ENCODE measurements at regions not wholly inside any gene's neighbourhood (a gene's known extent, or its start where the extent isn't known, plus 50 kb on each side); places are given as distances from the start of the nearest gene placed in this dataset.

DNA sequence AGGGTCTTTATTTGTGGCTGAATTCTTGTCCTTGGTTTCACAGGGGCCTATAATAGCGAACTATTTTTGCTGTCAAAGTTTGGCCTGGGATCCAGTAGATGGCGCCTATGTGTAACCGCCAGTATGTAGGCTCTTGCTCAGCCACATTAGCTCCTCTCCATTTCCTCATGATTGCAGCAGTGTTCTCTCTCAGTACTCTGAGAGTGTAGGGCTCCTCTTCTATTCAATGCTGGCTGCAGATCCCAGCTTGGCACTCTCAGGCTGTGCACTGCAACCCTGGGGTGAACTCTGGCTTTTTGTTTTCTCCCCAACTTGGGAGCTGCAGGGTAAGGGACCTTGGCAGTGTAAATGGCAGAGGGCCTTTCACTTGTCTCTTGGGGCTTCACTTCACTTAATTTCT, 344.6 kb upstream of the CHAC2 start:
- no peak overlapping the region for H3K4me3 ChIP-seq (ENCODE audit: control insufficient read depth in 1 of 7, extremely low read depth in 1 of 7, insufficient read depth in 4 of 7, low read depth in 2 of 7, low read length in 6 of 7)
- DNase-seq = peak in 2 of 3 donors; percentile 20 to 28
- H3K36me3 ChIP-seq (ENCODE audit: control insufficient read depth in 4 of 4, insufficient read depth in 4 of 4, low read length in 3 of 4) = no peaks in the 10 kb centered on the region
- POLR2A ChIA-PET = no interaction called here
- CTCF ChIA-PET = no interaction called here
- 80% methylated on average over 1 of the region's 3 CpGs for WGBS (ENCODE audit: insufficient coverage)
- no peaks in the 10 kb centered on the region for H3K4me1 ChIP-seq (ENCODE audit: control extremely low read depth in 1 of 4, control insufficient read depth in 4 of 4, insufficient read depth in 4 of 4, low read length in 3 of 4)
- no peaks in the 10 kb centered on the region for H3K9me3 ChIP-seq (ENCODE audit: control extremely low read depth in 1 of 5, control insufficient read depth in 4 of 5, insufficient read depth in 2 of 5, low read depth in 1 of 5, low read length in 4 of 5)
- no peaks in the 10 kb centered on the region for H3K27me3 ChIP-seq (replicated peaks in 2 of 5; ENCODE audit: control insufficient read depth in 4 of 5, insufficient read depth in 5 of 5, low read length in 4 of 5)
- no peak overlapping the region for H3K27ac ChIP-seq (ENCODE audit: insufficient read depth in 1 of 2, low read depth in 1 of 2, low read length in 2 of 2, poor library complexity in 1 of 2, severe bottlenecking in 2 of 2)

DNA sequence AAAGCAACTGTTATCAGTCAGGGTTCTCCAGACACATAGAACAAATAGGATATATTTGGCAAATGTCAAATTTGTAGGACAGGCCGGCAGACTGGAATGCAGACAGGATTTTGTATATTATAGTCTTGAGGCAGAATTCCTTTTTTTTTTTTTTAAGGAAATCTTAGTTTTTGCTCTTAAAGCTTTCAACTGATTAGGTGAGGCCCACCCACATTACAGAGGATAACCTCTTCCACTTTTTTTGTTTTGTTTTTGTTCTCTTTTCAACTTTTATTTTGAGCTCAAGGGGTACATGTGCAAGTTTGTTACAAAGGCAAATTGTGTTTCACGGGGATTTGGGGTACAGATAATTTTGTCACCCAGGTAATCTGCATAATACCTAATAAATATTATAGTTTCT, 350.2 kb upstream of the CHAC2 start:
- Histone ChIP-seq H3K27ac (ENCODE audit: insufficient read depth in 1 of 2, low read depth in 1 of 2, low read length in 2 of 2, poor library complexity in 1 of 2, severe bottlenecking in 2 of 2) (no peak overlapping the region), H3K4me3 (ENCODE audit: control insufficient read depth in 1 of 7, extremely low read depth in 1 of 7, insufficient read depth in 4 of 7, low read depth in 2 of 7, low read length in 6 of 7) (no peak overlapping the region), H3K9me3 (ENCODE audit: control extremely low read depth in 1 of 5, control insufficient read depth in 4 of 5, insufficient read depth in 2 of 5, low read depth in 1 of 5, low read length in 4 of 5) (no peaks in the 10 kb centered on the region), H3K36me3 (ENCODE audit: control insufficient read depth in 4 of 4, insufficient read depth in 4 of 4, low read length in 3 of 4) (no peaks in the 10 kb centered on the region), H3K4me1 (ENCODE audit: control extremely low read depth in 1 of 4, control insufficient read depth in 4 of 4, insufficient read depth in 4 of 4, low read length in 3 of 4) (no peaks in the 10 kb centered on the region), H3K27me3 (replicated peaks in 2 of 5; ENCODE audit: control insufficient read depth in 4 of 5, insufficient read depth in 5 of 5, low read length in 4 of 5) (no peaks in the 10 kb centered on the region)
- no CpG with 5 or more reads among the region's 2 CpGs for WGBS (ENCODE audit: insufficient coverage)
- POLR2A ChIA-PET = no interaction called here
- CTCF ChIA-PET = no interaction called here
- no peak for DNase-seq

- Histone ChIP-seq H3K4me1 (ENCODE audit: control extremely low read depth in 1 of 4, control insufficient read depth in 4 of 4, insufficient read depth in 4 of 4, low read length in 3 of 4) (no peaks in the 10 kb centered on the region), H3K4me3 (ENCODE audit: control insufficient read depth in 1 of 7, extremely low read depth in 1 of 7, insufficient read depth in 4 of 7, low read depth in 2 of 7, low read length in 6 of 7) (no peak overlapping the region), H3K9me3 (ENCODE audit: control extremely low read depth in 1 of 5, control insufficient read depth in 4 of 5, insufficient read depth in 2 of 5, low read depth in 1 of 5, low read length in 4 of 5) (peaks cover 0 to 3% (median 0%) of the 10 kb centered on the region in 5 experiments), H3K36me3 (ENCODE audit: control insufficient read depth in 4 of 4, insufficient read depth in 4 of 4, low read length in 3 of 4) (no peaks in the 10 kb centered on the region), H3K27me3 (replicated peaks in 2 of 5; ENCODE audit: control insufficient read depth in 4 of 5, insufficient read depth in 5 of 5, low read length in 4 of 5) (no peaks in the 10 kb centered on the region), H3K27ac (ENCODE audit: insufficient read depth in 1 of 2, low read depth in 1 of 2, low read length in 2 of 2, poor library complexity in 1 of 2, severe bottlenecking in 2 of 2) (no peak overlapping the region)
- WGBS (ENCODE audit: insufficient coverage) = 100% methylated on average over 2 of the region's 6 CpGs
- POLR2A ChIA-PET = no interaction called here
- CTCF ChIA-PET = no interaction called here
- DNase-seq = no peak
Measured at GRCh38 chr2:53407363-53408080, 360.1 kb upstream of the CHAC2 start.

- H3K27me3 ChIP-seq (replicated peaks in 2 of 5; ENCODE audit: control insufficient read depth in 4 of 5, insufficient read depth in 5 of 5, low read length in 4 of 5) = no peaks in the 10 kb centered on the region
- DNase-seq = no peak
- no CpG with 5 or more reads among the region's 4 CpGs for WGBS (ENCODE audit: insufficient coverage)
- no peak overlapping the region for H3K4me3 ChIP-seq (ENCODE audit: control insufficient read depth in 1 of 7, extremely low read depth in 1 of 7, insufficient read depth in 4 of 7, low read depth in 2 of 7, low read length in 6 of 7)
- H3K4me1 ChIP-seq (ENCODE audit: control extremely low read depth in 1 of 4, control insufficient read depth in 4 of 4, insufficient read depth in 4 of 4, low read length in 3 of 4) = no peaks in the 10 kb centered on the region
- peaks cover 0 to 2% (median 0%) of the 10 kb centered on the region in 5 experiments for H3K9me3 ChIP-seq (ENCODE audit: control extremely low read depth in 1 of 5, control insufficient read depth in 4 of 5, insufficient read depth in 2 of 5, low read depth in 1 of 5, low read length in 4 of 5)
- POLR2A ChIA-PET = no interaction called here
- H3K27ac ChIP-seq (ENCODE audit: insufficient read depth in 1 of 2, low read depth in 1 of 2, low read length in 2 of 2, poor library complexity in 1 of 2, severe bottlenecking in 2 of 2) = no peak overlapping the region
- CTCF ChIA-PET = no interaction called here
- no peaks in the 10 kb centered on the region for H3K36me3 ChIP-seq (ENCODE audit: control insufficient read depth in 4 of 4, insufficient read depth in 4 of 4, low read length in 3 of 4)
Measured at GRCh38 chr2:53403792-53404413, 363.7 kb upstream of the CHAC2 start.

DNA sequence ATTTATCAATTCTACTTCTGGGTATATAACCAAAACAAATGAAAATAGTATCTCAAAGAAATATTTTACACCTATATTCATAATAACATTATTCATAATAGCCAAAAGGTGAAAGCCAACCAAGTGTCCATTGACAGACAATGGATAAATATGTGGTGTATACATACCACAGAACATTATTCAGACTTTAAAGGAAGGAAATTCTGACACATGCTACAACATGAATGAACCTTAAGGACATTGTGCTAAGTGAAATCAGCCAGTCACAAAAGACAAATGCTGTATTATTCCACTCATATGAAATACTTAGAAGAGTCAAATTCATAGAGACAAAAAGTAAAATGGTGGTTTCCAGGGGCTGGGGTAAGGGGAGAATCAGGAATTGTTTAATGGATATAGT, 370.5 kb upstream of the CHAC2 start:
- Histone ChIP-seq H3K4me3 (ENCODE audit: control insufficient read depth in 1 of 7, extremely low read depth in 1 of 7, insufficient read depth in 4 of 7, low read depth in 2 of 7, low read length in 6 of 7) (no peak overlapping the region), H3K27ac (ENCODE audit: insufficient read depth in 1 of 2, low read depth in 1 of 2, low read length in 2 of 2, poor library complexity in 1 of 2, severe bottlenecking in 2 of 2) (no peak overlapping the region), H3K4me1 (ENCODE audit: control extremely low read depth in 1 of 4, control insufficient read depth in 4 of 4, insufficient read depth in 4 of 4, low read length in 3 of 4) (no peaks in the 10 kb centered on the region), H3K27me3 (replicated peaks in 2 of 5; ENCODE audit: control insufficient read depth in 4 of 5, insufficient read depth in 5 of 5, low read length in 4 of 5) (no peaks in the 10 kb centered on the region), H3K9me3 (ENCODE audit: control extremely low read depth in 1 of 5, control insufficient read depth in 4 of 5, insufficient read depth in 2 of 5, low read depth in 1 of 5, low read length in 4 of 5) (peaks cover 0 to 2% (median 0%) of the 10 kb centered on the region in 5 experiments), H3K36me3 (ENCODE audit: control insufficient read depth in 4 of 4, insufficient read depth in 4 of 4, low read length in 3 of 4) (no peaks in the 10 kb centered on the region)
- CTCF ChIA-PET = no interaction called here
- no peak for DNase-seq
- POLR2A ChIA-PET = interaction anchor here (0.7 kb wide), 1 partner anchor 914 kb away, joined by 3 read pairs; no protein-coding TSS in a partner anchor

- ChIA-PET CTCF (no interaction called here), POLR2A (no interaction called here)
- no peak for DNase-seq
- Histone ChIP-seq H3K4me1 (ENCODE audit: control extremely low read depth in 1 of 4, control insufficient read depth in 4 of 4, insufficient read depth in 4 of 4, low read length in 3 of 4) (no peaks in the 10 kb centered on the region), H3K9me3 (ENCODE audit: control extremely low read depth in 1 of 5, control insufficient read depth in 4 of 5, insufficient read depth in 2 of 5, low read depth in 1 of 5, low read length in 4 of 5) (no peaks in the 10 kb centered on the region), H3K4me3 (ENCODE audit: control insufficient read depth in 1 of 7, extremely low read depth in 1 of 7, insufficient read depth in 4 of 7, low read depth in 2 of 7, low read length in 6 of 7) (no peak overlapping the region), H3K36me3 (ENCODE audit: control insufficient read depth in 4 of 4, insufficient read depth in 4 of 4, low read length in 3 of 4) (no peaks in the 10 kb centered on the region), H3K27me3 (replicated peaks in 2 of 5; ENCODE audit: control insufficient read depth in 4 of 5, insufficient read depth in 5 of 5, low read length in 4 of 5) (no peaks in the 10 kb centered on the region), H3K27ac (ENCODE audit: insufficient read depth in 1 of 2, low read depth in 1 of 2, low read length in 2 of 2, poor library complexity in 1 of 2, severe bottlenecking in 2 of 2) (no peak overlapping the region)
Measured at GRCh38 chr2:53381271-53381670, 386.3 kb upstream of the CHAC2 start.

DNA sequence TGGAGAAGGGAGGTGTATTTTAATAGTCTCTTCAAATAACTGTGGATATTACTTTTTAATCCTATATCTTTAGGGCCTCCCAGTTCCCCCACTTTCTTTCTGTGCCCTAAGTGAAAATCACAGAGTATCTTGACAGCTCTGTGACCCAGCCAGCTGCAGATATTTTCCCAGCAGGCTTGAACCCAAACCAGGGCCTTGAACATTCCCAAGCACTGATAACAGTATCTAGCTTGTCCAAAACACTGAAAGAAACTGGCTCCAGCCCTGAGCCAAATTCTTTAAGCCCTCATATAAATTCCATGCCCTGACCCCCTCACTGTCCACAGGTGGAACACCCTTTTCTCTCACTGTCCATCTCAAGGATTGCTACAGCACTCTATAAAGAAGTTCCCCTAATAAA, 388.1 kb upstream of the CHAC2 start:
- H3K27ac ChIP-seq (ENCODE audit: insufficient read depth in 1 of 2, low read depth in 1 of 2, low read length in 2 of 2, poor library complexity in 1 of 2, severe bottlenecking in 2 of 2) = no peak overlapping the region
- no peaks in the 10 kb centered on the region for H3K9me3 ChIP-seq (ENCODE audit: control extremely low read depth in 1 of 5, control insufficient read depth in 4 of 5, insufficient read depth in 2 of 5, low read depth in 1 of 5, low read length in 4 of 5)
- no peaks in the 10 kb centered on the region for H3K36me3 ChIP-seq (ENCODE audit: control insufficient read depth in 4 of 4, insufficient read depth in 4 of 4, low read length in 3 of 4)
- no peaks in the 10 kb centered on the region for H3K27me3 ChIP-seq (replicated peaks in 2 of 5; ENCODE audit: control insufficient read depth in 4 of 5, insufficient read depth in 5 of 5, low read length in 4 of 5)
- H3K4me1 ChIP-seq (ENCODE audit: control extremely low read depth in 1 of 4, control insufficient read depth in 4 of 4, insufficient read depth in 4 of 4, low read length in 3 of 4) = no peaks in the 10 kb centered on the region
- DNase-seq = no peak
- ChIA-PET POLR2A (no interaction called here), CTCF (no interaction called here)
- H3K4me3 ChIP-seq (ENCODE audit: control insufficient read depth in 1 of 7, extremely low read depth in 1 of 7, insufficient read depth in 4 of 7, low read depth in 2 of 7, low read length in 6 of 7) = no peak overlapping the region

Measured in common myeloid progenitor, CD34-positive (primary cell).